ENCODE measurements at regions not wholly inside any gene's neighbourhood (a gene's known extent, or its start where the extent isn't known, plus 50 kb on each side); places are given as distances from the start of the nearest gene placed in this dataset.

- no peak for TF ChIP-seq CTCF (IDR thresholded peaks at IDR 0.05; ENCODE audit: unreplicated experiment)
- Mint-ChIP-seq H3K4me1 (no peaks in the 10 kb centered on the region), H3K4me3 (no peak overlapping the region), H3K9me3 (peaks cover 9% of the 10 kb centered on the region), H3K36me3 (no peaks in the 10 kb centered on the region), H3K27ac (no peak overlapping the region), H3K27me3 (ENCODE audit: low read depth) (peaks cover 42% of the 10 kb centered on the region)
- no peak for DNase-seq (ENCODE audit: low spot score in 2 of 2, unreplicated experiment in 2 of 2)
Observed at GRCh38 chr16:6481894-6482293, 850.8 kb upstream of the RBFOX1 start.

- Mint-ChIP-seq H3K9me3 (peaks cover 14% of the 10 kb centered on the region), H3K4me3 (no peak overlapping the region), H3K27ac (no peak overlapping the region), H3K36me3 (no peaks in the 10 kb centered on the region), H3K4me1 (no peaks in the 10 kb centered on the region), H3K27me3 (ENCODE audit: low read depth) (no peaks in the 10 kb centered on the region)
- TF ChIP-seq CTCF (IDR thresholded peaks at IDR 0.05; ENCODE audit: unreplicated experiment) = no peak
- DNase-seq (ENCODE audit: low spot score in 2 of 2, unreplicated experiment in 2 of 2) = no peak
Observed at GRCh38 chr16:6453742-6454141, 878.9 kb upstream of the RBFOX1 start.

- H3K4me1 Mint-ChIP-seq = no peaks in the 10 kb centered on the region
- no peak for DNase-seq (ENCODE audit: low spot score in 2 of 2, unreplicated experiment in 2 of 2)
- no peak overlapping the region for H3K4me3 Mint-ChIP-seq
- H3K36me3 Mint-ChIP-seq = no peaks in the 10 kb centered on the region
- peaks cover 2% of the 10 kb centered on the region for H3K27me3 Mint-ChIP-seq (ENCODE audit: low read depth)
- no peak for TF ChIP-seq CTCF (IDR thresholded peaks at IDR 0.05; ENCODE audit: unreplicated experiment)
- H3K9me3 Mint-ChIP-seq = peaks cover 3% of the 10 kb centered on the region
- no peak overlapping the region for H3K27ac Mint-ChIP-seq
Observed at GRCh38 chr16:6447021-6447790, 885.4 kb upstream of the RBFOX1 start.

GRCh38 chr16:6446370-6446769, 886.3 kb upstream of the RBFOX1 start:
- Mint-ChIP-seq H3K27ac (no peak overlapping the region), H3K27me3 (ENCODE audit: low read depth) (peaks cover 2% of the 10 kb centered on the region), H3K36me3 (no peaks in the 10 kb centered on the region), H3K9me3 (no peaks in the 10 kb centered on the region), H3K4me3 (no peak overlapping the region), H3K4me1 (no peaks in the 10 kb centered on the region)
- DNase-seq (ENCODE audit: low spot score in 2 of 2, unreplicated experiment in 2 of 2) = no peak
- TF ChIP-seq CTCF (IDR thresholded peaks at IDR 0.05; ENCODE audit: unreplicated experiment) = no peak

- Mint-ChIP-seq H3K27ac (no peak overlapping the region), H3K9me3 (no peaks in the 10 kb centered on the region), H3K36me3 (no peaks in the 10 kb centered on the region), H3K4me1 (no peaks in the 10 kb centered on the region), H3K4me3 (no peak overlapping the region), H3K27me3 (ENCODE audit: low read depth) (peaks cover 2% of the 10 kb centered on the region)
- no peak for TF ChIP-seq CTCF (IDR thresholded peaks at IDR 0.05; ENCODE audit: unreplicated experiment)
- no peak for DNase-seq (ENCODE audit: low spot score in 2 of 2, unreplicated experiment in 2 of 2)
Observed at GRCh38 chr16:6439129-6439528, 893.5 kb upstream of the RBFOX1 start.
